ENCODE measurements at regions not wholly inside any gene's neighbourhood (a gene's known extent, or its start where the extent isn't known, plus 50 kb on each side); places are given as distances from the start of the nearest gene placed in this dataset.

GRCh38 chr10:8576281-8576680 lies 521.8 kb downstream of the GATA3 start:
- TF ChIP-seq, protein P1, sequence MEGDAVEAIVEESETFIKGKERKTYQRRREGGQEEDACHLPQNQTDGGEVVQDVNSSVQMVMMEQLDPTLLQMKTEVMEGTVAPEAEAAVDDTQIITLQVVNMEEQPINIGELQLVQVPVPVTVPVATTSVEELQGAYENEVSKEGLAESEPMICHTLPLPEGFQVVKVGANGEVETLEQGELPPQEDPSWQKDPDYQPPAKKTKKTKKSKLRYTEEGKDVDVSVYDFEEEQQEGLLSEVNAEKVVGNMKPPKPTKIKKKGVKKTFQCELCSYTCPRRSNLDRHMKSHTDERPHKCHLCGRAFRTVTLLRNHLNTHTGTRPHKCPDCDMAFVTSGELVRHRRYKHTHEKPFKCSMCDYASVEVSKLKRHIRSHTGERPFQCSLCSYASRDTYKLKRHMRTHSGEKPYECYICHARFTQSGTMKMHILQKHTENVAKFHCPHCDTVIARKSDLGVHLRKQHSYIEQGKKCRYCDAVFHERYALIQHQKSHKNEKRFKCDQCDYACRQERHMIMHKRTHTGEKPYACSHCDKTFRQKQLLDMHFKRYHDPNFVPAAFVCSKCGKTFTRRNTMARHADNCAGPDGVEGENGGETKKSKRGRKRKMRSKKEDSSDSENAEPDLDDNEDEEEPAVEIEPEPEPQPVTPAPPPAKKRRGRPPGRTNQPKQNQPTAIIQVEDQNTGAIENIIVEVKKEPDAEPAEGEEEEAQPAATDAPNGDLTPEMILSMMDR (IDR thresholded peaks at IDR 0.05; ENCODE audit: insufficient read depth, low read length, poor library complexity, severe bottlenecking), result no peak
- TF ChIP-seq EZH2phosphoT487 (conservative IDR thresholded peaks at IDR 0.05; ENCODE audit: low read length), result no peak
